ENCODE measurements at regions not wholly inside any gene's neighbourhood (a gene's known extent, or its start where the extent isn't known, plus 50 kb on each side); places are given as distances from the start of the nearest gene placed in this dataset.

DNA sequence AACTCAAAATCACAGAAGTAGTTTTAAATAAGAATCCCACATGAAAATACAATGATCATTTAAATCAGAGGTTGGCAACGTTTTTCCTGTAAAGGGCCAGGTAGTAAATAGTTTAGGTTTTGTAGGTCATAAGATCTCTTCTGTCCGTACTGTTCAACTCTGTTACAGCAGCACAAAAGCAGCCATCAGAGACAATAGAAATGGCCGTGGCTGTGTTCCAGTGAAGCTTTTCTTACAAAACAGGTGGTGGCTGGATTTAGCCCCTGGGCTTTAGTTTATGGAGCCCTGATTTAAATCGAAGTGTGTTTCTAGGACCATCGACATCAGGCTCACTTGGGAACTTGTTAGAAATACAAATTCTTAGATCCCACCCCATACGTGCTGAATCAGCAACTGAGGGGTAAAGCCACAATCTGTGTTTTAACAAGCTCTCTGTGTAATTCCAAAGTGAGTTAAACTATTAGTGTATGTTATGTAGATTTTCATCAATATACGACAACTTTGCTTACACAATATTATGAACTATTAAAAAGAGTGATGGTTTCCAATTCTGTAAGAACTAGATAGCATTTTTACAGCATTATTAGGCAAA is 54.8 kb upstream of the MIR17HG start:
- CTCF ChIA-PET, result no interaction called here
- Histone ChIP-seq H3K4me2 (ENCODE audit: low read length) (no peak overlapping the region), H3K4me1 (ENCODE audit: insufficient read depth, low read length) (no peaks in the 10 kb centered on the region), H3K9me2 (replicated peaks; ENCODE audit: low read length) (no peaks in the 10 kb centered on the region), H3F3A (ENCODE audit: low read length, unreplicated experiment) (no peaks in the 10 kb centered on the region), H2AFZ (ENCODE audit: low read length) (no peak overlapping the region), H3K79me2 (ENCODE audit: low read length) (no peaks in the 10 kb centered on the region), H3K4me3 (ENCODE audit: low read length) (no peak overlapping the region), H3K36me3 (ENCODE audit: low read depth, low read length) (no peaks in the 10 kb centered on the region), H3K9ac (ENCODE audit: low read length) (no peak overlapping the region), H3K27me3 (ENCODE audit: low read length) (peaks cover 17% of the 10 kb centered on the region; the same call in 1 of the 2 replicates), H3K27ac (ENCODE audit: low read length) (no peak overlapping the region), H3K9me3 (ENCODE audit: low read length) (no peaks in the 10 kb centered on the region), H4K20me1 (ENCODE audit: low read length) (no peaks in the 10 kb centered on the region)
- BruUV-seq (replicated peaks), result no TSS peak
- no peak for ATAC-seq
- DNase-seq, result no peak
- intact Hi-C loops (cut with micrococcal nuclease), result no loop called here
- POLR2A ChIA-PET (ENCODE audit: unreplicated experiment), result no interaction called here
- TF ChIP-seq CTCF (conservative IDR thresholded peaks at IDR 0.05; ENCODE audit: low read depth, low read length) (no peak), EZH2phosphoT487 (IDR thresholded peaks at IDR 0.05; ENCODE audit: borderline replicate concordance, low read length) (no peak), EZH2 (IDR thresholded peaks at IDR 0.05; ENCODE audit: low read length, unreplicated experiment) (no peak)

DNA sequence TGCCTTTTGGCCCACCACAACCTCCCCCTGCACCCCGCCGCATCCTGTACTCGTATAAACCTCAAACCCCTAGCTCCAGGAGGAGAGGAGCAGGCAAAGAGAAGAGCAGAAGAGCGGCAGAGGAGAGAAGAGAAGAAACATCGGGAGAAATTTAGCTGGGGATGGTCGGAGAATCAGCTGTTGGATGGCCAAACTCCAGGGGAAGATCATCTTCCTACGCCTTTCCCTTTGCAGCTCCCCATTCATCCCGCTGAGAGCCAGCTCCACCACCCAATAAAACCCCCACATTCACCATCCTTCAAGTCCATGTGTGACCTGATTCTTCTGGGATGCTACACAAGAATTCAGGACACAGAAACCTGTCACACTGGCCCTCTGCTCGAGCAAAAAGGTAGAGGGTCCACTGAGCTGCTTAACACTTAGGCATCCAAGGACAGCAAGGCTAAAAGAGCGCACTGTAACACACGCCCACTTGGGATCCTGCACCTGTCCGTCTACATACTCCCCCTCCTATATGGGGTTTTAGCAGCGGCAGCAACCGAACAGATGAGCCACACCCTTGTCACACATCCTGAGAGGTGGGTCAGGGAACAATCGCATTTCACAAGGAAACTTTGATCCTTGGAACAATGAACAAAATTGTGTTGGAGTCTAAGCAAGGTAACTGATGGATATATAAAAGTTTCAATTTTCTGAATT is 51.6 kb upstream of the MIR17HG start:
- no peak for ATAC-seq
- CTCF ChIA-PET, result no interaction called here

More for the DNA sequence above, 51.6 kb upstream of the MIR17HG start:
- Histone ChIP-seq H4K20me1 (ENCODE audit: low read length) (no peaks in the 10 kb centered on the region), H3K9me2 (replicated peaks; ENCODE audit: low read length) (no peaks in the 10 kb centered on the region), H3F3A (ENCODE audit: low read length, unreplicated experiment) (no peaks in the 10 kb centered on the region), H3K4me3 (ENCODE audit: low read length) (no peak overlapping the region), H3K27ac (ENCODE audit: low read length) (no peak overlapping the region), H3K9ac (ENCODE audit: low read length) (no peak overlapping the region), H3K4me2 (ENCODE audit: low read length) (no peak overlapping the region), H3K79me2 (ENCODE audit: low read length) (no peaks in the 10 kb centered on the region), H3K36me3 (ENCODE audit: low read depth, low read length) (no peaks in the 10 kb centered on the region), H3K4me1 (ENCODE audit: insufficient read depth, low read length) (no peaks in the 10 kb centered on the region), H3K9me3 (ENCODE audit: low read length) (no peaks in the 10 kb centered on the region), H3K27me3 (ENCODE audit: low read length) (peaks cover 17% of the 10 kb centered on the region; the same call in 1 of the 2 replicates), H2AFZ (ENCODE audit: low read length) (no peak overlapping the region)
- DNase-seq, result no peak
- intact Hi-C loops (cut with micrococcal nuclease), result no loop called here
- BruUV-seq (replicated peaks), result no TSS peak
- TF ChIP-seq EZH2phosphoT487 (IDR thresholded peaks at IDR 0.05; ENCODE audit: borderline replicate concordance, low read length), result no peak
- TF ChIP-seq EZH2 (IDR thresholded peaks at IDR 0.05; ENCODE audit: low read length, unreplicated experiment), result no peak
- no peak for TF ChIP-seq CTCF (conservative IDR thresholded peaks at IDR 0.05; ENCODE audit: low read depth, low read length)
- POLR2A ChIA-PET (ENCODE audit: unreplicated experiment), result no interaction called here
